Heart left ventricle (tissue), 13 donors: ENCODE measurements at regions not wholly inside any gene's neighbourhood (a gene's known extent, or its start where the extent isn't known, plus 50 kb on each side); places are given as distances from the start of the nearest gene placed in this dataset.

Experiments used
- CTCF ChIP-seq, 12 donors: fragments of 200-600 bp; sonication (generic) in 4 of 12; IDR thresholded peaks; one replicate each; pipeline versions ENCODE4 v1.5.0 to v1.8.0; 2018 to 2022; ENCODE audit warnings: antibody characterized with exemption in 12 of 12, mild to moderate bottlenecking in 5 of 12
- POLR2A ChIP-seq, 2 donors: fragments of 450-650 bp; IDR thresholded peaks; one replicate each; pipeline ENCODE4 v1.6.1; 2017; ENCODE audit warnings: antibody characterized with exemption in 2 of 2, mild to moderate bottlenecking in 2 of 2, moderate library complexity in 2 of 2
- donor health status: ischemic (EF 13 %, LVEDD 7.1; RV severe dilation, severe dysfunction).
- donor health status: DM: no; HTN: yes; CAD: no.
- donor health status: DM: no; HTN: no; CAD: no.
- donor health status: ischemic (EF 25% LVEDD 6.9; RV normal size, moderate dysfunction).
- donor health status: ischemic (EF 25% LVEDD 5.7; RV mildly dilated, moderate dysfunction).
- donor health status: ischemic (EF 35%, LVEDD 5.7; RV mildly dilated, moderate dysfunction).
- donor health status: nonischemic (EF 11% LVEDD 7.7; RV severe dilation, severe dysfunction).
- donor health status: DM: yes; HTN: yes; CAD: no.
- donor health status: PGD.
- donor health status: ischemic (EF 29% LVEDD 5.4; RV normal size, mild dysfunction).
- donor health status: nonischemic (EF 23%, LVEDD 6.1; RV moderate dilation, normal function).

DNA sequence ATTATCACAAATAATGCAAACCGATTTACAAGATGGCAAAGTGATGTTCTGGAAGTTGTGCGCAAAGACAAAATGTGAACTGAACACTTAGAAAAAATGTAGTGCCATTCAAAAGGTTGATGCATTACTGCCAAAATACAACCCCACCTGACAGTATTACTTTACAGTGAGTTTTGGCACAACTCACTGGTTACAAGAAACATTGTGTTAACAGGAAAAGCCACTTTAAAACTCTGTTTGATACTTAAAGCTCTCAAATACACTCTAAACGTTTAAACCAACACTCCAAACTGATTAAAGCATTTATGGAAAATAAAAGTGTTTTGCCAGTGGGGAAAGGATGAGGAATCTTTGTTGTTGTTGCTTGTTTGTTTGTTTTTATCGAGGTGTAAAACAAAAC is 173.4 kb upstream of the SATB2 start:
- TF ChIP-seq CTCF (IDR thresholded peaks at IDR 0.05) (no peak), POLR2A (IDR thresholded peaks at IDR 0.05) (no peak)
